GM21576 (cell line): ENCODE measurements at regions not wholly inside any gene's neighbourhood (a gene's known extent, or its start where the extent isn't known, plus 50 kb on each side); places are given as distances from the start of the nearest gene placed in this dataset.

ENCODE experiments used
- ATAC-seq: cut with Tn5 transposase; IDR thresholded peaks from one replicate; pipeline ENCODE4 v1.9.1; 2021; ENCODE audit warnings: mild to moderate bottlenecking, moderate library complexity; ENCODE audit not compliant: unreplicated experiment

GRCh38 chr15:93585012-93585411, 496.0 kb upstream of the RGMA start:
- ATAC-seq: no peak

- ATAC-seq: no peak
Observed at GRCh38 chr15:93583968-93584367, 495.0 kb upstream of the RGMA start.

GRCh38 chr15:93583552-93583951, 494.5 kb upstream of the RGMA start:
- no peak for ATAC-seq

- no peak for ATAC-seq
Observed at GRCh38 chr15:93570527-93570926, 481.5 kb upstream of the RGMA start.

GRCh38 chr15:93566762-93567161, 477.8 kb upstream of the RGMA start:
- ATAC-seq: no peak

GRCh38 chr15:93565201-93565600, 476.2 kb upstream of the RGMA start:
- ATAC-seq: no peak

- no peak for ATAC-seq
Observed at GRCh38 chr15:93563218-93563617, 474.2 kb upstream of the RGMA start.

- ATAC-seq: no peak
Observed at GRCh38 chr15:93562395-93563123, 473.5 kb upstream of the RGMA start.

- ATAC-seq: no peak
Observed at GRCh38 chr15:93557696-93558095, 468.7 kb upstream of the RGMA start.

- no peak for ATAC-seq
Observed at GRCh38 chr15:93553167-93553935, 464.3 kb upstream of the RGMA start.

GRCh38 chr15:93543093-93543492, 454.1 kb upstream of the RGMA start:
- ATAC-seq: no peak

- ATAC-seq: no peak
Observed at GRCh38 chr15:93527374-93528050, 438.5 kb upstream of the RGMA start.

- no peak for ATAC-seq
Observed at GRCh38 chr15:93524432-93524831, 435.4 kb upstream of the RGMA start.

- ATAC-seq: no peak
Observed at GRCh38 chr15:93523481-93523880, 434.5 kb upstream of the RGMA start.

- no peak for ATAC-seq
Observed at GRCh38 chr15:93520206-93520605, 431.2 kb upstream of the RGMA start.

GRCh38 chr15:93519599-93519998, 430.6 kb upstream of the RGMA start:
- no peak for ATAC-seq

GRCh38 chr15:93517176-93517575, 428.2 kb upstream of the RGMA start:
- no peak for ATAC-seq

GRCh38 chr15:93515256-93516051, 426.4 kb upstream of the RGMA start:
- ATAC-seq: no peak

GRCh38 chr15:93506646-93507045, 417.6 kb upstream of the RGMA start:
- ATAC-seq: no peak

- no peak for ATAC-seq
Observed at GRCh38 chr15:93505506-93505905, 416.5 kb upstream of the RGMA start.

GRCh38 chr15:93501946-93502345, 412.9 kb upstream of the RGMA start:
- no peak for ATAC-seq
